ENCODE measurements at regions not wholly inside any gene's neighbourhood (a gene's known extent, or its start where the extent isn't known, plus 50 kb on each side); places are given as distances from the start of the nearest gene placed in this dataset.
"Not testable (repeated sequence)": the region's sequence is repeated elsewhere in the genome, so short reads cannot be mapped to it uniquely, and the experiment has no call there.

DNA sequence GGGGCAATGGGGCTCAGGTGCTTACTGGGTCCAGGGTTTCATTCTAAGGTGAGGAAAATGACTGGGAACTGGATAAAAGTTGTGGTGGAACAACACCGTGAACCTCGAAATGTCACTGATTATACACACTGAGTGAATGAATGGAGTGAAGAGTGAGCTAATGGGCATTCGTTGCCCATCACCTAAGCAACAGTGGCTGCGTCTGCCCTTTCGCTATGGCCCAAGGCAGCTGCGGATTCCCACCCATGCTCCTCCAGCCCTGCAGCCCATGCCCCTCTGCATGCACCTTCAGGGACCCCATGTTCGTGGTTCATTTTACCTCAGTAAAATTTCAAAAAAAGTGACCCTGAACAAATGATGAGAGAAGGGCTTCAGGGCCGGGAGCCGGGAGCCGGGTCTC lies 196.3 kb downstream of the CTTN start:
- DNase-seq = no peak

DNA sequence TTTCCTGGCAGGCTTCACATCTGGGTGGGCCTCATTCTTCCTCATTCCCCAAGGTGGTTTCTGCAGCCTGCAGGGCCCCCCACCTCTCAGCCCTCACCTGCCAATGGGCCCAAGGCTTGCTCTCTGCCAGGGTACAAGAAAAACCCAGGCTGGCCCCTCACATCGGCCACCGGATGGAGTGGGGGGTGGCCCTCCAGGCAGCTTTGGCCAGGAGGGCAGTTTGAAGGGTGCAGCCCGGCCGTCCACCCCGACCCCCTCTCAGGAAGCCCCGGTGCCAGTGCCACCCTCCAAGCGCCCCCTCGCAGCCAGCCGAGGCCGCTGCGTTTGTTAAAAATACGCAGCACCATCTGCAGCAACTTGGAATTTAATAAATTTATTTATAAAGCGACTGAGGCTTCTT lies 196.7 kb downstream of the CTTN start:
- DNase-seq = no peak

DNA sequence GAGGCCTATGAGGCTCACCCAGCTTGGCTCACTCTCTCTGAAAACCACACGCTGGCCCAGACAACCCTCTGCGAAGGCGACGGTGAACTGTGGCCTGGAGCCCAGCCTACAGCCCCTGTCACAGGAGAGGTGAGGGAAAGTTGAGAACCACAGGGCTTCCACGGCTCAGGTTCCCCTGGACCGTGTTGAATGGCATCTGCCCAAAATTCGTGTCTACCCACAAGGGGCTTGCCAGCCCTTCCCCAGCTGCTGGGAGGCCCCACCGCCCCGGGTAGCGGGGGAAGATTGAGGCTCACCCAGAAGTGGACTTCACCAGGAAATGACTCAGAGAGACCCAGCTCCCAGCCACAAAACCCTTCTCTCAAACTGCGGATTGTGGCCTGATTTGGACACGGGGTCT lies 197.1 kb downstream of the CTTN start:
- DNase-seq = no peak

DNA sequence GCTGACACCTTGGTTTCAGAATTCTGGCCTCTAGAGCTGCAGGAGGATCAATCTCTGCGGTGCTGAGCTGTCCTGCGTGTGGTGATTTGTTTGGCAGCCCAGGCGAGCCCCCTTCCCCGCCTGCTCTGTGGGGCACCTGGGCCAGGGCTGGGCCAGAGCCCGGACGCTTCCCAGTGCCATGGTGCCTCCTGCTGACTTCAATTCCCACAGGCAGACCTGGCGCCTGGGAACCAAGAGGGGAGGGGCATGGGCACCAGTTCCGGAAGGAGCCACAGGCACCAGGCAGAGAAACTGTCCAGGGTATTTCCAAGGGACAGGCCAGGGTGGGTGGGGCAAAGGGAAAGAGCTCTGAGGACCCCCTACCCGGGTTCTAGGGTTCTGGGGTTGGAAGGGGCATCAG lies 197.8 kb downstream of the CTTN start:
- DNase-seq = no peak

DNA sequence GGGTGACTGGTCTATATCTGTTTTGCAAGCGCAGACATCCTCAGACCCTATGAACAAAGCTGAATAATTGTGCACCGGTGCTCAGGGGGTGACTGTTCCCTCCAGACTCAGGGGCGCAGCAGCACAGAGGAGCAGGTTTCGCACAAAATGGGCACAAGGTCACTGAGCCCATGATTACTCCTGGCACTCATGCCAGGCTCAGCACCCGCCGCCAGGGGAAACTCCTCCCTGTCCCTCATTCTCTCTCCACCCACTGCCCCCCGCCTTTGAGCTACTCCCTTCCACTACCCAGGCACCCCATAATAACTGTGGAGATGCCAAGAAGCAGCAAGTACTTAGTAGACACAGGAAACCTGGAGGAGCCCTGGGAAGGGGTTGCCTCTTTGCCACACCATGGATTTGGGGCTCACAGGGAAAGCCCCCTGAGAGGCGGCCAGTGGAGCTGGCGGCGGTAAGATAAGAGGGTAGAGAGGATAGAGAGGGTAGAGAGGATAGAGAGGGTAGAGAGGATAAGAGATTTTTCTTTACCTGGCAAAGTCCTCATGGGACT lies 198.8 kb downstream of the CTTN start:
- DNase-seq = no peak

DNA sequence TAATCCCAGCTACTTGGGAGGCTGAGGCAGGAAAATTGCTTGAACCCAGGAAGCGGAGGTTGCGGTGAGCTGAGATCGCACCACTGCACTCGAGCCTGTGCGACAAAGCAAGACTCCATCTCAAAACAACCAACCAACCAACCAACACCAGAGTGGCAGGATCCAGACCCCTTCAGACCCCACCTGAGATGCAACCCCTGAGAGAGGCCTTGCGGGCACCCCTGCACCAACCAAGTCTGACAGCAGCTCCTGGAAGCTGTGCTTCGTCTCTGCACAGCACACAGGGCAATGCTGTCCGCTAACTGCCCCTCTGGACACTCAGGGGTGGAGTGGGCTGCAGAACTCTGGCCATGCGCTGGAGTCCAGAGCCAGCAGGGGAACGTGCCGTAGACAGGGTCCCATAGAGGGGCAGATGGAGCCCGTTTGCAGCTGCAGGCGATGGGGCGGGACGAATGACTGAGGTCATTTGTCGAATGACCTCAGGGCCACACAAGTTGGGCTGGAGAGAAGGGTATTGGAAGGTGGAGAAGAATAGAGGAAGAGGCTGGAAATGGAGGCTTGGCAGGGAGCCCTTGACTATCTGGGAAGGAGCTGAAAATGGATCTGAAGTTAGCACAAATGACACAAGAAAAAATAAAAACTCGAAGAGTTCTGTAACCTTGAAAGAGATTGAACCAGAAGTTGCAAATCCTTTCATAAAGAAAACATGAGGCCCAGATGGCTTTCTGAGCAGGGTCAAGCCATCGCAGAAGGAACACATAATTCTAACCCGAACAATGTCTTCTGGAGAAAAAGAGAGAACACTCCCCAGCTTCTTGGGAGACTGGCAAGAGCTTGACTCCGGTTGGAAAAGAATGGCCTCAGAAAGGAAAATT lies 199.7 kb downstream of the CTTN start:
- DNase-seq = no peak

DNA sequence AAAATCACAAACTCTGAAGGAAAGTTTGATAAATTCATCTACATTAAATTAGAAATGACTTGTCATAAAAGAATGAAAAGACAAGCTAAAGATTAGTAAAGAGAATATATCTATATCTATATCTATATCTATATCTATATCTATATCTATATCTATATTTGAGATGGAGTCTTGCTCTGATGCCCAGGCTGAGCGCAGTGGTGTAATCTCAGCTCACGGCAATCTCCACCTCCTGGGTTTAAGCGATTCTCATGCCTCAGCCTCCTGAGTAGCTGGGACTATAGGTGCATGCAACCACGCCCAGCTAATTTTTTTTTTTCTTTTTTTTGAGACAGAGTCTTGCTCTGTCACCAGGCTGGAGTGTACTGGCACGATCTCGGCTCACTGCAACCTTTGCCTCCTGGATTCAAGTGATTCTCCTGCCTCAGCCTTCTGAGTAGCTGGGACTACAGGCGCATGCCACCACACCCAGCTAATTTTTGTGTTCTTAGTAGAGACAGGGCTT lies 202.6 kb downstream of the CTTN start:
- not testable (repeated sequence) for DNase-seq

DNA sequence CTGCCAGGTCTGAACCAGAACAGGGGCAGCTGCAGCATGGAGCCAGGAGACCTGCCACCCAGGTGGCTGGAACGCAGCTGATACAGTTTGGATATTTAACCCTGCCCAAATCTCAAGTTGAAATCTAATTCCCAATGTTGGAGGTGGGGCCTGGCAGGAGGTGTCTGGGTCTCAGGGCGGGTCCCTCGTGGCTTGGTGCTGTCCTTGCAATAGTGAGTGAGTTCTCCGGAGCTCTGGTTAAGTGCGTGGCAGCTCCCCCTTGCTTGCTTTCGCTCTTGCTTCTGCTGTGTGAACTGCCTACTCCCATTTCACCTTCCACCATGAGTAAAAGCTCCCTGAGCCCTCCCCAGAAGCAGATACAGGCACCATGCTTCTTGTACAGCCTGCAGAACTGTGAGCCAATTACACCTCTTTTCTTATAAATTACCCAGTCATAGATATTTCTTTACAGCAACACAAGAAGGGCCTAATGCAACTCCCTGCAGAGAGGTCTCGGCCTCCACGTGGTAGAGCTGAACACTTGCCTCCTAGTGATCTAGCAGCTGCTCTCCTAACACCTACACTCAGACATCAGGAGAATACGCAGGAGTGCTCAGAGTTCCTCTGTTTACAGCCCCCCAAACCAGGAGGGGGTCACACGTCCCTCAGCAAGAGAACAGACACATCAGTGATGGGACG lies 203.7 kb downstream of the CTTN start:
- no peak for DNase-seq

DNA sequence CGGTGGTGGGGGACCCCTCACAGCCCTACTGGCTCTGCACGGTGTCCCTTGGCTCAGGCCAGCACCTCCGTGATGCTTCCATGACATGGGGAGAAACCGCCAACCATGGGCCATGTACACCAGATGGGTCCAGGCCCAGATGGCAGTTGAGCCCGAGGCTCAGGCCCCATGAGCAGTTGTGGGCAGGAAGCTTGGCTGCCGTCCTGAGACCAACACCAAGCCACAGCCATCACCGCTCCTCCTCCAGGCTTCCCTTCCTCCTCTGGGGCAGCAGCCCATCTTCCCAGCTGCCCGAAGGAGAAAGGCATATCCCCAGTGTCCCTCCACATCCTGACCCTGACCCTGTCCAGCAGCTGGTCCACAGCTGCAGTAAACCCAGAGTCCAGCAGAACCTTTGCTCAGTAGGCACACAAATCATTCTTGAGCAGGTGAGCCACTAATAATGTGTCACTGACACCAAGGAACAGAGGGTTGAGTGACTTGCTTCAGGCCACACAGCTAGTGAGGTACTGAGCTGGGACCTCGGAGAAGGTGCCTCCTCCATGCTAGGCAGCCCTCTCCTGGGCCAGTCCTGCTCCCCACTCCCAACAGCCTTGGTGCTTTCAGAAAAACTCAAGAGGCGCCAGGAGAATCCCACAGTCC lies 204.9 kb downstream of the CTTN start:
- DNase-seq = no peak

DNA sequence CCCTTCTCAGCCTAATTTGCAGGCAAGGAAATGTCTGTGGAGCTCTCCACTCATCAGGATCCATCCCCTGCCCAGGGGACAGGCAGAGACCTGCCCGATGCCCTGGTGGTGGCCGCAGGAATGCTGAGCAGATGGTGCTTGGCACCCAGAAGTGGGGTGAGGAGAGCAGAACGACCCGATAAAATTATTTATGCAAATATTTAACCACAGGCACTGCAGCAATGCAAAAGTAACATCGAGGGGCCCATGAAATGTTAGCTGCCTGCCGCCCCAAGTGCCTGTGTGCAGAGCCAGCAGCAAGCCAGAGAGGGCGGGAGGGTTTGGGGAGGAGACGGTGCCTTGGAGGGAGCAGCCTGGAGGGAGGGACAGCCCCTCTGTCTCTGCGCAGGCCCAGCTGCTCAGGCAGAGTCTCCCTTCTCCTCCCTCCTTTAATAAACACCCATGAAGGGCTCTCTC lies 205.5 kb downstream of the CTTN start:
- no peak for DNase-seq

DNA sequence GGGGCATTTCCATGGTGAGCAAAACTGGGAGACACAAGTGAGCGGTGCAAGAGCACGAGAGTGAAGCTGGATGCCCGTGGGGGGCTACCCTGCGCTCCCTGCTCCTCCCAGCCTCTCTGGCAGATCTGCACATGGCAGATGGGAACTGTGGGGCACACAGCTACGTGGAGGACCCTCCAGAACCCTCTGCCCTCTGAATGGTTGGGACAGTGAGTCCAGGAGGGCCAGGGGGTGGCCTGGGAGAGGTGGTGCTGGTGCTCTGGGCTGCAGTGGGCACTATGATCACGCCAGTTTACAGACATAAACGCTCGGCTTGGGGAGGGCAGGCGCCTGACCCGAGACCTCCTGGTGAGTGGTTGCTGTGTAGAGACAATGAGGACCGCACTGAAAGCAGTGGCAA lies 205.9 kb downstream of the CTTN start:
- DNase-seq = no peak

DNA sequence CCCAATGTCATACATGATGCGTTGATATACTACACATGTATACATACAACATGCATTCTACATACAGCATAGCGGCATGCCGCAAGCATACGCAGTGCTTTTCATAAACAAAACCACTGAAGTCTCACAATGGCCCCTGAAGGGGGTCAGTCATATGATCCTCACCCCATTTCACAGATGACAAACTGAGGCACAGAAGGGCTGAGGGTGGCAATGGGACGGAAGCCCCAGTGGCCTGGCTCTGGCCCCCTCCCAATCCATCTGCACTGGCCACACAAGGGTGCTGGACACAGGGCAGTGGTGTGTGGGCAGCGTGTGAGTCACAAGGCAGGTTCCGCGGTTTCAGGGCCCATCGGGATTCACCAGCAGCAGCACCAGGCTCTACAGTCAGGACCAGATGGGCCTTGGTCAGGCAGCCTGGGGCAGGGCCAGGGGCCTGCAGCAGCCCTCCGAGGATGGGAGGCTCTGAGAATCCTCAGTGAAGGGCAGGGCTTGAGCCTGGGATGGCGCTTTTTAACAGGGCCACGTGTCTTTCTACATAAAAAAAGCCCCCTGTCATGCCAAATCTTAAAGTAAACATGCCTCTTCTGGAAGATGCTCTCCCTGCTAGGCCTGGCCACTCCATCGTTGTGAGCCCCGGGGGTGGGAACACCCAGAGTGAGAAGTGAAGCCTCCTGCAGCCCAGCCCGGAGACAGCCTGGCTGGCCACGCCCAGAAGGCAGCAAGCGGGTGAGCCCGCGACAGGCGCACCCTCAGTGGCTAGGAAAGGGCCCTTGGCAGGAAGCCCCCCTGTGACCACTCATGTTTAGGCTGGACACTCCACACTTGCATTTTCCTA lies 206.5 kb downstream of the CTTN start:
- DNase-seq = no peak

DNA sequence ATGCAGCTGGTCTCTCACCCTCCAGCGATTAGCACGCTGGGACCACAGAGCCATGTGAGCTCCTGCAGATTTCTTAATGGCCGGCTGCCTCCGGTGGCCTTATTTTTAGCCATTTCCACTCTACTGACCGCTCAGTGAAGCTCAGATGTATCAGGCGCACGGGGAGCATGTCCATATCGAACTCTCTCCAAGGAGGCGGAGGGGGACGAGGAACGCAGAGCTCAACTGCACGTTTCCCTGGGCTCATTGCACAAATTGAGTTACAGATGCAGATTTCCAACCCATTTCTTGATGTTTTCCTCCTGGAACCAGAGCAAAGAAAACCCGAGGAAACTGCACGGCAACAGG lies 207.1 kb downstream of the CTTN start:
- DNase-seq = no peak

DNA sequence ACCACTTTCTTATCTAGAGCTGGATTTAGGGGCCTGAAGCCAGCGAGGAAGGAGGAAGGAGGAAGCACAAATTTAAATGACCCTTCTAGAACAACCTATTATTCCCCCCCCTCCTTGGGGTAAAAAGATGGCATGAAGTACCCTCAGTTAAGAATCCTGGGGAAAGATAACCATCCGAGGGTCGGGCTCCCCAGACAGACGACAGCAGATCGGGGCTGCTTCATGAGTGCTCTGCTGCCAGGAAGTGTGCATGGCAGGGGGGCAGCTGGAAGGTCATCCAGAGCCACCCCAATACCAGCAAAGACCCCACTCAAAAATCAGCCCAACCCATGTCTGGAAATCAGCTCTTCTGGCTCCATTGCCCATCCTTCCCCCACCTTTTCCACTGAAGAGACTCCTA lies 207.5 kb downstream of the CTTN start:
- no peak for DNase-seq

DNA sequence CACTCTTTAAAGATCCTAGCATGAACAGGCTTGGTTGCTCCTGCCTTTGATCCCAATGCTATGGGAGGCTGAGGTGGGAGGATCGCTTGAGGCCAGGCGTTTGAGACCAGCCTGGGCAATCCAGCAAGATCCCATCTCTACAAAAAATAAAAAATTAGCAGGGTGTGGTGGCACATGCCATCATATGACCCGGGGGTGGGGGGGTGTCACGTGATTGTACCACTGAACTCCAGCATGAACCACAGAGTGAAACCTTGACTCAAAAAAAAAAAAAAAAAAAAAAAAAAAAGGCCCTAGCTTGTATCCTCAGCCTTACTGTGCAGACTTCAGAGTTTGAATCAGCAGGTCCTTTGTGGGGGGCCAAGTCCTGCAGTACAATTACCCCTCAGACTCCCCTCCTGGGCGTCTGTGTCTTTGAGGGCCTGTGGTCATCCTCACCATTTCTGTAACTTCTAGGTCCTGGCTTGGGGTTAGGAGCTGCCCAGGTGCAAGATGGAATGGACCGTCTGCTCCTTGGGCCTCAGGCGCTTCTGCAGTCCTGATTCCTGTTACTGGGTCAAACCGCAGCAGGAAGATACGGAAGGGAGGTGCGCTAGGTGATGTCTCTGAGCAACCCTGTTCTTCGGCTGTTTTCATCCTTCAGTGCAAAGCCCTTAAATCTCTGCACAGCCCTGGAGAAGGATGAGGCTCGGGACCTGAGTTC lies 208.1 kb downstream of the CTTN start:
- DNase-seq = no peak

DNA sequence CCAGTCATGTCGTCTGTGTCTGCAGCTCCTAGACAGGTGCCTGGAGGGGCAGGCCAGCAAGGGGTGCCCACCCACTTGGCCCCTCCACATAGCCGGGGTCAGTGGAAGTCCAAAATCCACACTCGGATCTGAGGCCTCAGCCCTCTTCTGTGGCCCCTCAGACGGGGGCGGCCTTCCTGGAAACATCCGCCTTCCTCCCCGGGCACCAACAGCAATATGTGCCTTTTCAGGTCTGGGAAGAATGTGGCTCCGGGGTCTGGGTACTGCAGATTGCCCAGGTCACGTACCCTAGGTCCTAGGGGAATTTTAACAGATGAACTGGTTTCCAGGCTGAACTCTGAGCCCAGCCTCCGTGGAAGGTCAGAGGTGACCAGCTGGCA lies 208.6 kb downstream of the CTTN start:
- DNase-seq = no peak

DNA sequence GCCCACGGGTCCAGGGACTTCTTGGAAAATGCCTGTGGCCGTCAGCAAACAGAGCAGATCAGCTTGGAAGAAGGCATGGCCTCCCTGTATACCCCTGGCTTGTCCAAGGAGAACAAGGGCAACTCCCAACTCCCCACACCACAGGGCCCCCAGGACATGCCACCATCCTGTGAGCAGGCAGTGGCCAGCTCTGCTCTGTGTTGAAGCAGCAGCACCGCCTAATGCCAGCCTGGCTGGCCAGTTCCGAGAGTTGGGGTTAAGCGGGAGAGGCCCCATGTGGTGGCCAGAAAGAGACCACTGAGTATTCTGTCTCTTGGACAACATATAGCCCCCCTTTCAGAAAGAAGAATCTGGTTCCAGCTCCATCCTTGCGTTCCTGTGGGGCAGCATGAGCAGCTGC lies 209.2 kb downstream of the CTTN start:
- no peak for DNase-seq

DNA sequence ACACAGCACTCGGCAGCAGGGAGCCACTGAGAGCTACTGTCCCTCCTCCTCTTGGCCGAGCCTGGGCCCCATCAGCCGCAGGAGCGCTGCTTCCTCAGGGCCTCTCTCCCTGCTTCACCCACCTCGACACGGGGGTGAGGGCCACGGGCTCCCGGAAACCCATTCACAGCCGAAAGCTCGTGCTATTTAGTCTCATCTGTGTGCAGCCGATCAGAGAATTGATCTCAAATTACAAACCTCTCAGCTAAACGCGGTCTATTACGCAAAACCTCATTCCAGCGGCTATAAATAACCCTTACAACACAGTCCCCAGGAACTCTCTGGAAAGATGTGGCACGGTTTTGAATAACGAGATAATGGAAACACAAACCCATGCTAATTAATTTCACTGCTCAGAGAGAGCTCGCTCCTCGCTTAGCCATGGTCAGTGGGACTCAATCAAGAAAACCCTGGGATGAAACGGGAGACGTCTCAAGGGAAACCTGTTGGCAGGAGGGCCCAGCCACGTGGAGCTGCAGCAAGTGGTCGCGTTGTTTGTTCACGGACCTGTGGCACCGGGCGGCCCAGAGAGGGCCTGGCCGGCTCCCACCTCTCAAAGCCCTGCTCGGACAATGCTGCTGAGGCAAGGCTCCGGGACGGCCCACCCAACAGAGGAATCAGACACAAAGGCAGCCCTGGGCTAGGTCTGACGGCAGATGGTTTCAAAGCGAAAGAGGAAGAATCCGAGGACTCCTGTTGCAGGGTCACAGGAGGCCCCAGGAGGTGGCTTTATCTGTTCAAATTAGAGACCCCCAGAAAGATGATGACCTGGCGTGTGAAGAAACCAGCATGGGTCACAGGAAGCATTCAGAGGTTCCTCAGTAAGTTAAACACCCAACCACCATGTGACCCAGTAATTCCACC lies 210.5 kb downstream of the CTTN start:
- DNase-seq = peak; percentile 53

DNA sequence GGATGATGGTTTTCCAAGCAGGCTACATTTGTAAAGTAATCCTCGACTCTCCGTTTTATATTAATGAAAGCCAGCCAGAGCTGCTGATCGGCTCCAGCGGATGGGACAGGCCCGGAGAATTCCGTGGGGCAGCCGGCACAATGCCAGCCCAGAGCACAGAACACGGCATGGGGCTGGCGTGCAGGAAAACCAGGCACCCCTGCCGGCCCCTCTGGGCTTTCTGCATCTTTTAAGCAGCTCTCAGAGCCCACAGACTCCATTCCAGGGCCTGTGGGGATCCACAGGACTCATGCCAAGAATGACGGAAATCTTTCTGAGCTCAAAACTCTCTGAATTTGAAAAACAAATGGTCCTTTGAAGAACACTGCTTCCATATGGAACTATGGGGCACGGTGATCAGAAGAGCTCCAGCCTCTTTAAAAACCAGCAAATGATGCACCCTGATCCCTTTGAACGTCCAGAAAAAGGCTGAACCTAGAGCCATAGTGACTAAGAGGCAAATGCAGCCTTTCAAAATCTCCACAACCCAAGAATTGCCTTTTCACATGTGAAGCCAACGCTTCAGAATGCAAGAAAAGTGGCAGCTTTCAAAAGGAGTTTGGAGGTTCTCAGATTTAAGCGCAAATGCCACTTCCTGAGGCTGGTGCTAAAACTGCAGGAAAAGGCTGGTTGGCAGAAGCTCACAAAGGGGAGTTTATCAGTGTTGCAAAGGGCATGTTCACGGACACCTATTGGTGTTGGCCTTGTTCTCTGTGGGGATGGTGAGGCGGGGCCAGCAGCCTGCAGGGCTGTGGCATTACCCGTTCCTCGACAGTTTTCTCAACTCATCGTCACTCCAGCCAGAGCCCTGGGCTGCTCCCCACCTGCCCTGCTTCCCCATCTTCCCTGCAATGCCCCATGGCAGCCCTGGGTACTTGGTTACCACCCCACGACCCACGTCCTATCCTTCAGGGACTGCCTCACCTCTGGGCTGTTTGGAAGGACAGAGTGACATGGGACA lies 212.5 kb downstream of the CTTN start:
- peak; percentile 78 for DNase-seq
